Spleen (tissue), 7 donors: ENCODE measurements at regions not wholly inside any gene's neighbourhood (a gene's known extent, or its start where the extent isn't known, plus 50 kb on each side); places are given as distances from the start of the nearest gene placed in this dataset.

Source experiments
- CTCF ChIP-seq, 11 experiments: fragments of 200-600 bp in 7 of 11; fragments of 450-650 bp in 4 of 11; sonication (generic) in 4 of 11; IDR thresholded peaks in 8 of 11; conservative IDR thresholded peaks in 3 of 11; 1 replicate in 7 of 11; 2 replicates in 4 of 11; pipeline versions ENCODE4 v1.4.0 to v1.8.0; 2016 to 2021; ENCODE audit warnings: antibody characterized with exemption in 11 of 11, inconsistent platforms in 4 of 11, mild to moderate bottlenecking in 1 of 11
- POLR2A ChIP-seq, 3 donors: fragments of 450-650 bp; IDR thresholded peaks; one replicate each; pipeline ENCODE4 v1.5.1; 2017; ENCODE audit warnings: antibody characterized with exemption in 3 of 3, mild to moderate bottlenecking in 1 of 3
- POLR2AphosphoS5 ChIP-seq, 3 donors: sonication (generic); formaldehyde crosslinking; IDR thresholded peaks; one replicate each; pipeline ENCODE4 v1.5.1; 2017; ENCODE audit warnings: antibody characterized with exemption in 3 of 3
- donor health status: DM: no; HTN: no; CAD: no; lungs with moderate emphysema.
- donor health status: DM: no; HTN: no; CAD: no.
- donor health status: DM: no; HTN: no; CAD: no.

- no peak for TF ChIP-seq CTCF (IDR thresholded peaks at IDR 0.05 in 8 of 11, conservative IDR thresholded peaks at IDR 0.05 in 3 of 11)
- no peak for TF ChIP-seq POLR2A (IDR thresholded peaks at IDR 0.05)
- TF ChIP-seq POLR2AphosphoS5 (IDR thresholded peaks at IDR 0.05) = no peak
Observed at GRCh38 chr15:61336026-61336638, 107.0 kb upstream of the RORA start.
